Adrenal gland (tissue), 9 donors: ENCODE measurements at regions not wholly inside any gene's neighbourhood (a gene's known extent, or its start where the extent isn't known, plus 50 kb on each side); places are given as distances from the start of the nearest gene placed in this dataset.

Source experiments
- DNase-seq, 7 donors: peaks; one replicate each; pipeline ENCODE4 v3.0.0-alpha.2; 2019 to 2020
- H3K27ac ChIP-seq, 5 donors: fragments of 200-600 bp; sonication (generic) in 4 of 5; 1 replicate in 3 of 5; 2 replicates in 2 of 5; pipeline versions ENCODE4 v1.5.1 to v1.8.0; 2016 to 2020; ENCODE audit warnings: mild to moderate bottlenecking in 1 of 5
- H3K27me3 ChIP-seq: fragments of 200-600 bp; 2 replicates; pipeline ENCODE4 v1.8.0; 2021
- H3K36me3 ChIP-seq, 2 donors: fragments of 200-600 bp; replicated peaks in 1 of 2; 1 replicate in 1 of 2; 2 replicates in 1 of 2; pipeline versions ENCODE4 v1.5.1 to v1.8.0; 2018 to 2022
- H3K4me1 ChIP-seq, 2 donors: fragments of 200-600 bp; replicated peaks in 1 of 2; 1 replicate in 1 of 2; 2 replicates in 1 of 2; pipeline versions ENCODE4 v1.5.1 to v1.8.0; 2018 to 2021
- H3K4me3 ChIP-seq, 4 donors: fragments of 200-600 bp; sonication (generic) in 3 of 4; one replicate each; pipeline ENCODE4 v1.5.1; 2016 to 2018
- H3K9me3 ChIP-seq, 3 donors: fragments of 200-600 bp; sonication (generic) in 1 of 3; replicated peaks in 1 of 3; 1 replicate in 2 of 3; 2 replicates in 1 of 3; pipeline versions ENCODE4 v1.5.1 to v1.8.0; 2016 to 2021
- CTCF ChIP-seq, 6 experiments: fragments of 450-650 bp in 4 of 6; fragments of 200-600 bp in 2 of 6; sonication (generic) in 1 of 6; IDR thresholded peaks; 1 replicate in 5 of 6; 2 replicates in 1 of 6; pipeline versions ENCODE4 v1.5.1 to v1.8.0; 2016 to 2021; ENCODE audit warnings: antibody characterized with exemption in 6 of 6, mild to moderate bottlenecking in 2 of 6, moderate library complexity in 1 of 6
- POLR2A ChIP-seq, 2 donors: fragments of 450-650 bp; IDR thresholded peaks; one replicate each; pipeline ENCODE4 v1.6.1; 2017; ENCODE audit warnings: antibody characterized with exemption in 2 of 2, mild to moderate bottlenecking in 2 of 2, moderate library complexity in 1 of 2
- WGBS, 4 donors: extraction: QIAGEN DNeasy Blood & Tissue Kit in 2 of 4; methylation state at CpG; one replicate each; pipeline versions ENCODE4 v1.1.5 to v1.1.7; 2013 to 2017; 5-methylcytosine and 5-hydroxymethylcytosine counted together
- intact Hi-C, 2 donors: fragments of 100-400 bp; cut with DNase I; formaldehyde crosslinking; loops; one replicate each; pipeline versions ENCODE4 v1.14.1 to v1.15.0; 2022 to 2023
- donor health status: healthy with polysubstance abuse.
- donor health status: Bipolar disorder and iron deficiency.
- donor health status: DM: yes; HTN: yes; CAD: no.
- donor health status: DM: no; HTN: no; CAD: no.
- donor health status: DM: no; HTN: no; CAD: no.

- Histone ChIP-seq H3K36me3 (no peaks in the 10 kb centered on the region), H3K4me3 (no peak overlapping the region), H3K9me3 (no peaks in the 10 kb centered on the region), H3K4me1 (no peaks in the 10 kb centered on the region), H3K27ac (no peak overlapping the region), H3K27me3 (no peaks in the 10 kb centered on the region)
- 50 to 69% (median 59%) methylated on average over 3 of the region's 3 CpGs for WGBS, 4 donors
- no peak for DNase-seq
- TF ChIP-seq POLR2A (IDR thresholded peaks at IDR 0.05) (no peak), CTCF (IDR thresholded peaks at IDR 0.05) (no peak)
- intact Hi-C loops = no loop called here
Measured at GRCh38 chr16:6247150-6247549, 1085.5 kb upstream of the RBFOX1 start.

- TF ChIP-seq POLR2A (IDR thresholded peaks at IDR 0.05) = no peak
- no peak for TF ChIP-seq CTCF (IDR thresholded peaks at IDR 0.05)
Measured at GRCh38 chr16:6246266-6246665, 1086.4 kb upstream of the RBFOX1 start.

GRCh38 chr16:6232056-6232455 is 1100.6 kb upstream of the RBFOX1 start:
- H3K27ac ChIP-seq = no peak overlapping the region
- intact Hi-C loops = no loop called here
- H3K27me3 ChIP-seq = no peaks in the 10 kb centered on the region
- no peak for DNase-seq
- TF ChIP-seq CTCF (IDR thresholded peaks at IDR 0.05) = no peak
- no peak for TF ChIP-seq POLR2A (IDR thresholded peaks at IDR 0.05)
- no peaks in the 10 kb centered on the region for H3K4me1 ChIP-seq
- H3K9me3 ChIP-seq = no peaks in the 10 kb centered on the region
- no peaks in the 10 kb centered on the region for H3K36me3 ChIP-seq
- WGBS, 4 donors = 58 to 69% (median 63%) methylated on average over 4 of the region's 4 CpGs
- H3K4me3 ChIP-seq = no peak overlapping the region

More at GRCh38 chr16:6246266-6246665, 1086.4 kb upstream of the RBFOX1 start:
- H3K27ac ChIP-seq = no peak overlapping the region
- H3K4me3 ChIP-seq = no peak overlapping the region
- H3K36me3 ChIP-seq = no peaks in the 10 kb centered on the region
- intact Hi-C loops = no loop called here
- H3K4me1 ChIP-seq = no peaks in the 10 kb centered on the region
- no peak for DNase-seq
- no peaks in the 10 kb centered on the region for H3K9me3 ChIP-seq
- H3K27me3 ChIP-seq = no peaks in the 10 kb centered on the region

- H3K4me1 ChIP-seq = no peaks in the 10 kb centered on the region
- 70 to 92% (median 82%) methylated on average over 1 of the region's 1 CpG for WGBS, 4 donors
- no peaks in the 10 kb centered on the region for H3K9me3 ChIP-seq
- H3K36me3 ChIP-seq = no peaks in the 10 kb centered on the region
- no peak overlapping the region for H3K4me3 ChIP-seq
- no peak for DNase-seq
- H3K27ac ChIP-seq = no peak overlapping the region
- intact Hi-C loops = no loop called here
- TF ChIP-seq CTCF (IDR thresholded peaks at IDR 0.05) = no peak
- TF ChIP-seq POLR2A (IDR thresholded peaks at IDR 0.05) = no peak
- no peaks in the 10 kb centered on the region for H3K27me3 ChIP-seq
Measured at GRCh38 chr16:6231398-6231797, 1101.2 kb upstream of the RBFOX1 start.
